ENCODE measurements at regions not wholly inside any gene's neighbourhood (a gene's known extent, or its start where the extent isn't known, plus 50 kb on each side); places are given as distances from the start of the nearest gene placed in this dataset.

GRCh38 chr5:42927730-42928129 lies 112.4 kb downstream of the ANXA2R start:
- TF ChIP-seq, protein P1, sequence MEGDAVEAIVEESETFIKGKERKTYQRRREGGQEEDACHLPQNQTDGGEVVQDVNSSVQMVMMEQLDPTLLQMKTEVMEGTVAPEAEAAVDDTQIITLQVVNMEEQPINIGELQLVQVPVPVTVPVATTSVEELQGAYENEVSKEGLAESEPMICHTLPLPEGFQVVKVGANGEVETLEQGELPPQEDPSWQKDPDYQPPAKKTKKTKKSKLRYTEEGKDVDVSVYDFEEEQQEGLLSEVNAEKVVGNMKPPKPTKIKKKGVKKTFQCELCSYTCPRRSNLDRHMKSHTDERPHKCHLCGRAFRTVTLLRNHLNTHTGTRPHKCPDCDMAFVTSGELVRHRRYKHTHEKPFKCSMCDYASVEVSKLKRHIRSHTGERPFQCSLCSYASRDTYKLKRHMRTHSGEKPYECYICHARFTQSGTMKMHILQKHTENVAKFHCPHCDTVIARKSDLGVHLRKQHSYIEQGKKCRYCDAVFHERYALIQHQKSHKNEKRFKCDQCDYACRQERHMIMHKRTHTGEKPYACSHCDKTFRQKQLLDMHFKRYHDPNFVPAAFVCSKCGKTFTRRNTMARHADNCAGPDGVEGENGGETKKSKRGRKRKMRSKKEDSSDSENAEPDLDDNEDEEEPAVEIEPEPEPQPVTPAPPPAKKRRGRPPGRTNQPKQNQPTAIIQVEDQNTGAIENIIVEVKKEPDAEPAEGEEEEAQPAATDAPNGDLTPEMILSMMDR (IDR thresholded peaks at IDR 0.05) = no peak
- H3K27me3 ChIP-seq = peaks cover 0 to 19% of the 10 kb centered on the region in 2 donors
- DNase-seq = no peak
- H3K9me3 ChIP-seq = peaks cover 0 to 11% (median 0%) of the 10 kb centered on the region in 3 donors
- no peak overlapping the region for H3K27ac ChIP-seq
- no peaks in the 10 kb centered on the region for H3K4me1 ChIP-seq
- intact Hi-C loops (cut with DNase I; ENCODE audit: low total_unique reads) = no loop called here
- no peak overlapping the region for H3K4me3 ChIP-seq
- no peaks in the 10 kb centered on the region for H3K36me3 ChIP-seq

GRCh38 chr5:42924686-42925085 lies 113.0 kb upstream of the SELENOP start:
- Histone ChIP-seq H3K9me3 (no peaks in the 10 kb centered on the region), H3K36me3 (no peaks in the 10 kb centered on the region), H3K27ac (no peak overlapping the region), H3K27me3 (peaks cover 0 to 19% of the 10 kb centered on the region in 2 donors), H3K4me1 (no peaks in the 10 kb centered on the region), H3K4me3 (no peak overlapping the region)
- DNase-seq = no peak
- intact Hi-C loops (cut with DNase I; ENCODE audit: low total_unique reads) = no loop called here
- TF ChIP-seq, protein P1 (IDR thresholded peaks at IDR 0.05) = no peak

DNA sequence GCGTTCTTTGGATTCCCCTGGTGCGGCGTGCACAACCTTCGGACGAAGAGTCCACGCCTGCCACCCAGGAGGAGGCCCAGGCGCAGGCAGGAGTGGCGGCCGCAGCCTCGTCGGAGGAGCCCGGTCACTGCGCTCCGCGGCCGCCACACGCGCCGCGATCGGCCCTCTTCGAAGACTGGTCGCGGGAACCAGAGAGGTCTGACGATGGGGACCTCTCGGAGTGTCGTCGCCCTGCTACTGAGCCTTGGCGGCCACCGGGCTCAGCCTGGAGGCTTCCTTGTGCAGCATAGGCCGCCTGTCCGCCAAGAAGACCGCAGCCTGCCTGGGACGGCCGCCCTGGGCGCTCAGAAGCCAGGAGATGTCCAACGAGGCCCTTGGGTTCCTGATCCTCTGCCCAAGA lies 112.5 kb upstream of the SELENOP start:
- Histone ChIP-seq H3K27ac (no peak overlapping the region), H3K4me3 (no peak overlapping the region), H3K4me1 (no peaks in the 10 kb centered on the region), H3K9me3 (no peaks in the 10 kb centered on the region), H3K36me3 (no peaks in the 10 kb centered on the region), H3K27me3 (peaks cover 0 to 19% of the 10 kb centered on the region in 2 donors)
- DNase-seq = no peak
- intact Hi-C loops (cut with DNase I; ENCODE audit: low total_unique reads) = no loop called here
- TF ChIP-seq, protein P1 (IDR thresholded peaks at IDR 0.05) = no peak

- Histone ChIP-seq H3K9me3 (no peaks in the 10 kb centered on the region), H3K36me3 (no peaks in the 10 kb centered on the region), H3K4me1 (no peaks in the 10 kb centered on the region), H3K27ac (no peak overlapping the region), H3K4me3 (no peak overlapping the region), H3K27me3 (peaks cover 0 to 19% of the 10 kb centered on the region in 2 donors)
- TF ChIP-seq, protein P1 (IDR thresholded peaks at IDR 0.05) = no peak
- intact Hi-C loops (cut with DNase I; ENCODE audit: low total_unique reads) = no loop called here
- no peak for DNase-seq
These were observed 112.0 kb upstream of the SELENOP start for GRCh38 chr5:42923710-42924109.

GRCh38 chr5:42919600-42919999 lies 107.9 kb upstream of the SELENOP start:
- Histone ChIP-seq H3K4me1 (no peaks in the 10 kb centered on the region), H3K27ac (no peak overlapping the region), H3K4me3 (no peak overlapping the region), H3K9me3 (no peaks in the 10 kb centered on the region), H3K27me3 (peaks cover 0 to 8% of the 10 kb centered on the region in 2 donors), H3K36me3 (no peaks in the 10 kb centered on the region)
- DNase-seq = no peak
- intact Hi-C loops (cut with DNase I; ENCODE audit: low total_unique reads) = loop anchor here (10.0 kb wide), 1 partner anchor 125 kb away; the partner anchor contains the start of gene ANXA2R
- TF ChIP-seq, protein P1 (IDR thresholded peaks at IDR 0.05) = no peak

All from tibial artery (tissue), 4 donors.